IPS-18c (cell line): ENCODE measurements at regions not wholly inside any gene's neighbourhood (a gene's known extent, or its start where the extent isn't known, plus 50 kb on each side); places are given as distances from the start of the nearest gene placed in this dataset.
"Not testable (repeated sequence)": the region's sequence is repeated elsewhere in the genome, so short reads cannot be mapped to it uniquely, and the experiment has no call there.

Experiments used
- H3K4me3 ChIP-seq: 2 replicates; pipeline ENCODE4 v1.7.0; 2013; ENCODE audit warnings: low read depth, mild to moderate bottlenecking, low read length, moderate library complexity; ENCODE audit not compliant: insufficient read depth
- H3K9me3 ChIP-seq: one replicate; pipeline ENCODE4 v1.6.1; 2013; ENCODE audit warnings: mild to moderate bottlenecking, low read length, moderate library complexity; ENCODE audit not compliant: control insufficient read depth, insufficient read depth

- H3K4me3 ChIP-seq = no peak overlapping the region
- peaks cover 2% of the 10 kb centered on the region for H3K9me3 ChIP-seq
These were observed 830.5 kb downstream of the IGSF11 start for GRCh38 chr3:118204052-118204656.

DNA sequence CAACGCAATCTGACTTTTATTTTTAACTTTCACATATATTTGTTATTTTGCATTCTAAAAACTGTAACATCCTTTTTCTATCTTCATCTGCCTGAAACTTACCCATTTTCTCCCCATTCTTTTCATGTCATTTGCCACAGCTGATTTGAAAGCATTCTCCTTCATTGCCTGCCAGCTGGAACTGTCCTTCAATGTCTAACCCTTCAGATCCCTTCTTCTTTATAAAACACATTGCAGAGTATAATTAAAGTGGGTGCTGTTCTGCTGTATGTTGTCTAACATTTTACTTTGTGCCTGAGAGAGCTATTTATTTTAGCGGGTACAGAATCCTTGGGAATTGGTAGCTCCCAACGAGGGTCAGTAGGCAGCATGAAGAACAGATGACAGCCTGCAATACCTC, 827.4 kb downstream of the IGSF11 start:
- Histone ChIP-seq H3K4me3 (no peak overlapping the region), H3K9me3 (no peaks in the 10 kb centered on the region)

- Histone ChIP-seq H3K9me3 (no peaks in the 10 kb centered on the region), H3K4me3 (no peak overlapping the region)
These were observed 826.0 kb downstream of the IGSF11 start for GRCh38 chr3:118208642-118209041.

- Histone ChIP-seq H3K9me3 (no peaks in the 10 kb centered on the region), H3K4me3 (no peak overlapping the region)
These were observed 820.8 kb downstream of the IGSF11 start for GRCh38 chr3:118213892-118214291.

GRCh38 chr3:118226206-118226605, 808.4 kb downstream of the IGSF11 start:
- no peaks in the 10 kb centered on the region for H3K9me3 ChIP-seq
- H3K4me3 ChIP-seq = no peak overlapping the region

DNA sequence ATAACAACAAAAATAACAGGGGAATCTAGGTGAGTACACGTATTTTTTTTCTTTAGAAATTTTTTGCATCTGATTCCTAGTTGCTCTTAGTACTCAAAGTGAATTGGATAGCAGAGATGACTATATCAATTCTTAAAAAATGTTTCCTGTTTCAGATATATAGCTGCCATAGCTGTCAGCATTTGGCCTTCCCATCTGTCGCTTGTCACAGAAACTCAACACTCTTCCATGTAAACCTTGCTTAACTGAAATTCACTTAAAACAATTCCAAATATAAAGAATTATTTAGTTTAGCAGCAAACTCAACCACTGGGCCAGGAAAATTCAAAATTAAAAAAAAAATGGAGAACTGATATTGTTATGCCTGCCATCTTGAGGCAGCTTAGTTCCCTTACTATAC, 807.5 kb downstream of the IGSF11 start:
- no peaks in the 10 kb centered on the region for H3K9me3 ChIP-seq
- no peak overlapping the region for H3K4me3 ChIP-seq

- H3K4me3 ChIP-seq = no peak overlapping the region
- no peaks in the 10 kb centered on the region for H3K9me3 ChIP-seq
These were observed 806.5 kb downstream of the IGSF11 start for GRCh38 chr3:118228151-118228550.

GRCh38 chr3:118229196-118229595, 805.5 kb downstream of the IGSF11 start:
- Histone ChIP-seq H3K4me3 (no peak overlapping the region), H3K9me3 (no peaks in the 10 kb centered on the region)

- Histone ChIP-seq H3K9me3 (no peaks in the 10 kb centered on the region), H3K4me3 (no peak overlapping the region)
These were observed 803.1 kb downstream of the IGSF11 start for GRCh38 chr3:118231578-118231977.

- no peaks in the 10 kb centered on the region for H3K9me3 ChIP-seq
- H3K4me3 ChIP-seq = no peak overlapping the region
These were observed 795.4 kb downstream of the IGSF11 start for GRCh38 chr3:118239253-118239652.

- no peak overlapping the region for H3K4me3 ChIP-seq
- no peaks in the 10 kb centered on the region for H3K9me3 ChIP-seq
These were observed 789.9 kb downstream of the IGSF11 start for GRCh38 chr3:118244761-118245160.

- H3K9me3 ChIP-seq = no peaks in the 10 kb centered on the region
- no peak overlapping the region for H3K4me3 ChIP-seq
These were observed 789.3 kb downstream of the IGSF11 start for GRCh38 chr3:118245312-118245711.

- H3K9me3 ChIP-seq, H3K4me3 ChIP-seq: not testable (repeated sequence)
These were observed 775.8 kb downstream of the IGSF11 start for GRCh38 chr3:118258850-118259249.

- Histone ChIP-seq H3K9me3 (peaks cover 3% of the 10 kb centered on the region), H3K4me3 (no peak overlapping the region)
These were observed 771.7 kb downstream of the IGSF11 start for GRCh38 chr3:118262800-118263402.

DNA sequence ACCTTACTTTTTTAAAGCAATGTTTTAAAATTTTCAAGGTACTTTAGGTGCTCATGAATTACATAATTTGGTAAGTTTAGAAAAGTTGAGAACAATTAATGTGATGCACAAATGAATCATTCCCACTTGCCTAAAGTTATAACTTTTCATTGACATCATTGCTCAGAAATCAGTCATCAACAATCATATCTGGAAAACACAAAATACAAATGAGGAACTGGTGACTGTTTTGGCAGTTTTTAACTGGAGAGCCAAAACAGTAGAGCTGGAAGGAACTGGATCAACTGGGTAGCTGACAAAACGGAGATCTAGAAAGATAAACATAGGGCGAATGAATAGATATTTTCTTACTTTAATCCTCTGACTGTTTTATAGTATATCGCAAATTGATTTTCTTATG, 767.1 kb downstream of the IGSF11 start:
- H3K4me3 ChIP-seq = no peak overlapping the region

GRCh38 chr3:118269537-118270125, 765.0 kb downstream of the IGSF11 start:
- Histone ChIP-seq H3K4me3 (no peak overlapping the region), H3K9me3 (peaks cover 3% of the 10 kb centered on the region)

More for the DNA sequence above, 767.1 kb downstream of the IGSF11 start:
- H3K9me3 ChIP-seq = peaks cover 3% of the 10 kb centered on the region

GRCh38 chr3:118272991-118273390, 761.7 kb downstream of the IGSF11 start:
- Histone ChIP-seq H3K4me3 (no peak overlapping the region), H3K9me3 (no peaks in the 10 kb centered on the region)

GRCh38 chr3:118277814-118278213, 756.8 kb downstream of the IGSF11 start:
- no peak overlapping the region for H3K4me3 ChIP-seq
- H3K9me3 ChIP-seq = no peaks in the 10 kb centered on the region

DNA sequence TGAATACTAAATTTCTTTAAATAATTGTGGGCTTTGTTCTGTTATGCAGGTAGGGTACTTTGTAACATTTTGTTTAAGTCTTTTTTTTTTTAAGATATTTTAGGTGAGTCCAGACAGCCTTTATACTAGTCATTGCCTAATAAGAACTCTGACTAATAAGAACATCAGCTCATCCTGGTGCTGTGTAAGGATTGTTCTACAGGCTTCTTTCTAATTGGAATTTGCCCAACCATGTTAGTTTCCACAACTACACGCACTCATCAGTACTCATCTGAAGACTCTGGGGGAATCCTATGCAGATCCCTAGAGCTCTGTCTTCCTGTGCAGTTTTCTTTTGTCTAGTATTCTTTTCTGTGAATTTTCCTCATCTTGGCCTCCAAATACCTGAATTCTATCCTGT, 741.8 kb downstream of the IGSF11 start:
- no peak overlapping the region for H3K4me3 ChIP-seq
- no peaks in the 10 kb centered on the region for H3K9me3 ChIP-seq
